Caco-2 (cell line): ENCODE measurements at regions not wholly inside any gene's neighbourhood (a gene's known extent, or its start where the extent isn't known, plus 50 kb on each side); places are given as distances from the start of the nearest gene placed in this dataset.

ENCODE experiments used
- BruUV-seq: library from RNA; stranded (reverse); fragments of 400-500 nt; replicated peaks from 2 replicates; lab custom pipeline; 2021; lab: Mats Ljungman, UMichigan
- CTCF ChIA-PET: fragments of 300-600 bp; sonication (Branson Sonifier 250); formaldehyde crosslinking; loops from one replicate; lab custom pipeline; 2022; ENCODE audit warnings: antibody characterized with exemption; lab: Charles Lee
- POLR2A ChIA-PET: fragments of 300-600 bp; sonication (Branson Sonifier 250); formaldehyde crosslinking; loops from one replicate; lab custom pipeline; 2022; ENCODE audit warnings: antibody characterized with exemption; lab: Charles Lee
- DNase-seq, 2 experiments: peaks; one replicate each; pipeline versions ENCODE4 v3.0.0 to v3.0.0-alpha.2; 2020 to 2022
- H3K27me3 ChIP-seq: replicated peaks from 2 replicates; pipeline ENCODE4 v1.6.0; 2011; ENCODE audit warnings: low read length; ENCODE audit not compliant: control insufficient read depth, insufficient read depth
- H3K36me3 ChIP-seq: 2 replicates; pipeline ENCODE4 v1.5.1; 2011; ENCODE audit warnings: low read length; ENCODE audit not compliant: control insufficient read depth, insufficient read depth
- H3K4me1 ChIP-seq: fragments of 250-450 bp; sonication (Bioruptor Pico); 2 replicates; pipeline ENCODE4 v1.5.1; 2020; ENCODE audit warnings: mild to moderate bottlenecking
- H3K4me3 ChIP-seq: 2 replicates; pipeline ENCODE4 v1.5.1; 2011; ENCODE audit warnings: low read depth, mild to moderate bottlenecking, control low read depth, low read length
- H3K9me3 ChIP-seq: fragments of 250-450 bp; sonication (Bioruptor Pico); 2 replicates; pipeline ENCODE4 v1.5.1; 2020; ENCODE audit warnings: mild to moderate bottlenecking, moderate library complexity
- H3K27ac Mint-ChIP-seq: one replicate; pipeline ENCODE4 v1.8.0; 2022; ENCODE audit warnings: mixed read lengths; ENCODE audit not compliant: unreplicated experiment
- H3K27me3 Mint-ChIP-seq: one replicate; pipeline ENCODE4 v1.8.0; 2022; ENCODE audit warnings: mixed read lengths; ENCODE audit not compliant: insufficient read depth, unreplicated experiment
- H3K36me3 Mint-ChIP-seq: one replicate; pipeline ENCODE4 v1.8.0; 2022; ENCODE audit warnings: mild to moderate bottlenecking, mixed read lengths; ENCODE audit not compliant: insufficient read depth, unreplicated experiment
- H3K4me1 Mint-ChIP-seq: one replicate; pipeline ENCODE4 v1.8.0; 2022; ENCODE audit warnings: low read depth, mixed read lengths; ENCODE audit not compliant: unreplicated experiment
- H3K4me3 Mint-ChIP-seq: one replicate; pipeline ENCODE4 v1.8.0; 2022; ENCODE audit warnings: mild to moderate bottlenecking, moderate library complexity, mixed read lengths; ENCODE audit not compliant: unreplicated experiment
- H3K9me3 Mint-ChIP-seq: one replicate; pipeline ENCODE4 v1.8.0; 2022; ENCODE audit warnings: mixed read lengths; ENCODE audit not compliant: unreplicated experiment
- intact Hi-C: fragments of 100-400 bp; cut with micrococcal nuclease; formaldehyde crosslinking; loops from one replicate; pipeline ENCODE4 v1.10.0; 2022; ENCODE audit not compliant: unreplicated experiment
- TF ChIP-seq, protein P1 (sequence below), 2 experiments: fragments of 200-600 bp in 1 of 2; IDR thresholded peaks; 1 replicate in 1 of 2; 2 replicates in 1 of 2; pipeline versions ENCODE4 v1.5.1 to v1.8.0; 2011 to 2022; ENCODE audit warnings: antibody characterized with exemption in 1 of 2, control low read depth in 1 of 2, inconsistent platforms in 1 of 2, low read depth in 1 of 2, low read length in 1 of 2, mild to moderate bottlenecking in 1 of 2, moderate library complexity in 1 of 2; ENCODE audit not compliant: insufficient read depth in 1 of 2, severe bottlenecking in 1 of 2, unreplicated experiment in 1 of 2

GRCh38 chr9:129350143-129350935 lies 172.3 kb upstream of the IER5L start:
- peaks cover 4% of the 10 kb centered on the region for H3K36me3 Mint-ChIP-seq
- no peaks in the 10 kb centered on the region for H3K4me1 Mint-ChIP-seq
- H3K4me1 ChIP-seq, result no peaks in the 10 kb centered on the region
- POLR2A ChIA-PET, result no interaction called here
- no peak overlapping the region for H3K4me3 Mint-ChIP-seq
- no peaks in the 10 kb centered on the region for H3K9me3 Mint-ChIP-seq
- H3K27me3 Mint-ChIP-seq, result no peaks in the 10 kb centered on the region
- H3K4me3 ChIP-seq, result no peak overlapping the region
- no peaks in the 10 kb centered on the region for H3K36me3 ChIP-seq
- BruUV-seq, result no TSS peak
- H3K9me3 ChIP-seq, result peaks cover 3% of the 10 kb centered on the region
- no peaks in the 10 kb centered on the region for H3K27me3 ChIP-seq
- intact Hi-C loops, result no loop called here
- no peak for DNase-seq
- TF ChIP-seq, protein P1, sequence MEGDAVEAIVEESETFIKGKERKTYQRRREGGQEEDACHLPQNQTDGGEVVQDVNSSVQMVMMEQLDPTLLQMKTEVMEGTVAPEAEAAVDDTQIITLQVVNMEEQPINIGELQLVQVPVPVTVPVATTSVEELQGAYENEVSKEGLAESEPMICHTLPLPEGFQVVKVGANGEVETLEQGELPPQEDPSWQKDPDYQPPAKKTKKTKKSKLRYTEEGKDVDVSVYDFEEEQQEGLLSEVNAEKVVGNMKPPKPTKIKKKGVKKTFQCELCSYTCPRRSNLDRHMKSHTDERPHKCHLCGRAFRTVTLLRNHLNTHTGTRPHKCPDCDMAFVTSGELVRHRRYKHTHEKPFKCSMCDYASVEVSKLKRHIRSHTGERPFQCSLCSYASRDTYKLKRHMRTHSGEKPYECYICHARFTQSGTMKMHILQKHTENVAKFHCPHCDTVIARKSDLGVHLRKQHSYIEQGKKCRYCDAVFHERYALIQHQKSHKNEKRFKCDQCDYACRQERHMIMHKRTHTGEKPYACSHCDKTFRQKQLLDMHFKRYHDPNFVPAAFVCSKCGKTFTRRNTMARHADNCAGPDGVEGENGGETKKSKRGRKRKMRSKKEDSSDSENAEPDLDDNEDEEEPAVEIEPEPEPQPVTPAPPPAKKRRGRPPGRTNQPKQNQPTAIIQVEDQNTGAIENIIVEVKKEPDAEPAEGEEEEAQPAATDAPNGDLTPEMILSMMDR (IDR thresholded peaks at IDR 0.05; ENCODE audit: insufficient read depth in 1 of 2, low read depth in 1 of 2, low read length in 1 of 2, severe bottlenecking in 1 of 2, unreplicated experiment in 1 of 2), result no peak
- CTCF ChIA-PET, result interaction anchor here (0.8 kb wide), 1 partner anchor 16 kb away, joined by 3 read pairs; no protein-coding TSS in a partner anchor
- H3K27ac Mint-ChIP-seq, result no peak overlapping the region

DNA sequence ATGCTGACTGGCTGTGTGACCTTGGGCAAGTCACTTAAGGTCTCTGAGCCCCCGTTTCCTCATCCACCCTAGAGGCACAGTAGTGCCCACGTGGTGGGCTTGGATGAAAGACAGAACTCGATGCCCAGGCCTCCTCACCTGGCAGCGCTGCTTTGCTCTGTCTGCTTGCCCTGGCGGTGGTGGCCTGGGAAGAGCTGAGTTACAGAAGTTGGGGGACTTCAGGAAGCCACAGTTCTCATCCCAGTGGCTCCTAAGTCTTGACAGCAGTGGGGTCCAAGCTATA lies 171.5 kb upstream of the IER5L start:
- Mint-ChIP-seq H3K9me3 (no peaks in the 10 kb centered on the region), H3K27me3 (no peaks in the 10 kb centered on the region), H3K36me3 (peaks cover 4% of the 10 kb centered on the region), H3K4me3 (no peak overlapping the region), H3K27ac (no peak overlapping the region), H3K4me1 (no peaks in the 10 kb centered on the region)
- H3K9me3 ChIP-seq, result no peaks in the 10 kb centered on the region
- no peak for DNase-seq
- TF ChIP-seq, protein P1 (IDR thresholded peaks at IDR 0.05; ENCODE audit: insufficient read depth in 1 of 2, low read depth in 1 of 2, low read length in 1 of 2, severe bottlenecking in 1 of 2, unreplicated experiment in 1 of 2), result no peak
- no peaks in the 10 kb centered on the region for H3K27me3 ChIP-seq
- H3K4me3 ChIP-seq, result no peak overlapping the region
- no peaks in the 10 kb centered on the region for H3K4me1 ChIP-seq
- intact Hi-C loops, result no loop called here
- no TSS peak for BruUV-seq
- no peaks in the 10 kb centered on the region for H3K36me3 ChIP-seq
- ChIA-PET CTCF (no interaction called here), POLR2A (no interaction called here)

GRCh38 chr9:129348890-129349664 lies 171.0 kb upstream of the IER5L start:
- intact Hi-C loops, result no loop called here
- H3K4me3 ChIP-seq, result no peak overlapping the region
- Mint-ChIP-seq H3K4me1 (no peaks in the 10 kb centered on the region), H3K27me3 (no peaks in the 10 kb centered on the region), H3K9me3 (no peaks in the 10 kb centered on the region), H3K36me3 (no peaks in the 10 kb centered on the region), H3K4me3 (no peak overlapping the region), H3K27ac (no peak overlapping the region)
- no peaks in the 10 kb centered on the region for H3K36me3 ChIP-seq
- no peak for DNase-seq
- TF ChIP-seq, protein P1 (IDR thresholded peaks at IDR 0.05; ENCODE audit: insufficient read depth in 1 of 2, low read depth in 1 of 2, low read length in 1 of 2, severe bottlenecking in 1 of 2, unreplicated experiment in 1 of 2), result no peak
- ChIA-PET POLR2A (no interaction called here), CTCF (no interaction called here)
- BruUV-seq, result no TSS peak
- no peaks in the 10 kb centered on the region for H3K27me3 ChIP-seq
- H3K4me1 ChIP-seq, result peaks cover 3% of the 10 kb centered on the region; the same call in 1 of the 2 replicates
- no peaks in the 10 kb centered on the region for H3K9me3 ChIP-seq
